WTC11 (cell line): ENCODE measurements at regions not wholly inside any gene's neighbourhood (a gene's known extent, or its start where the extent isn't known, plus 50 kb on each side); places are given as distances from the start of the nearest gene placed in this dataset.

ENCODE experiments used
- SMAD4 ChIP-seq: sonication (generic); formaldehyde crosslinking; IDR thresholded peaks from 2 replicates; pipeline ENCODE4 v1.8.0; 2022; ENCODE audit warnings: mild to moderate bottlenecking, missing genetic modification reagents
- TF ChIP-seq, protein P1 (sequence below): fragments of 200-600 bp; IDR thresholded peaks from 2 replicates; pipeline ENCODE4 v1.8.0; 2022; ENCODE audit warnings: antibody characterized with exemption
- TF ChIP-seq, protein P2 (sequence below): sonication (generic); formaldehyde crosslinking; IDR thresholded peaks from 2 replicates; pipeline ENCODE4 v1.8.0; 2022; ENCODE audit warnings: missing genetic modification reagents

DNA sequence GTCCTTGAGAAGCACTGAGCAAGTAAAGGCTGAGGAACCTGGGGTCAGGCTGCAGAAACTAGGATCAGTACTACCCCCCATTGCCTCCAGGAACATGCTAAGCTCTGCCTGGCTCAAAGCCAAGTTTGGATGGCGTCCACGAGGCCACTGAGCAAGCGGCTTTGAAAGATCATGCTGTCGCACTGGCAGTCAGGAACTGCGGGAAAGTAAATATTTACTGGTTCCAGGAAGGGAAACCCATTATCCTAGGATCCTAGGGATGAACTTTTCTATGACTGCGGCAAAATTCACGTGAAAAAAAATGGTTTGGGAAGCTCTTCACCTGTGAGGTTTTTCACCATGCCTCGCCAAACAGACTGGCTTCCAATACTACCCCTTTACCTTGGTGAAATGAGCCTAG, 75.3 kb upstream of the PJA2 start:
- TF ChIP-seq, protein P1, sequence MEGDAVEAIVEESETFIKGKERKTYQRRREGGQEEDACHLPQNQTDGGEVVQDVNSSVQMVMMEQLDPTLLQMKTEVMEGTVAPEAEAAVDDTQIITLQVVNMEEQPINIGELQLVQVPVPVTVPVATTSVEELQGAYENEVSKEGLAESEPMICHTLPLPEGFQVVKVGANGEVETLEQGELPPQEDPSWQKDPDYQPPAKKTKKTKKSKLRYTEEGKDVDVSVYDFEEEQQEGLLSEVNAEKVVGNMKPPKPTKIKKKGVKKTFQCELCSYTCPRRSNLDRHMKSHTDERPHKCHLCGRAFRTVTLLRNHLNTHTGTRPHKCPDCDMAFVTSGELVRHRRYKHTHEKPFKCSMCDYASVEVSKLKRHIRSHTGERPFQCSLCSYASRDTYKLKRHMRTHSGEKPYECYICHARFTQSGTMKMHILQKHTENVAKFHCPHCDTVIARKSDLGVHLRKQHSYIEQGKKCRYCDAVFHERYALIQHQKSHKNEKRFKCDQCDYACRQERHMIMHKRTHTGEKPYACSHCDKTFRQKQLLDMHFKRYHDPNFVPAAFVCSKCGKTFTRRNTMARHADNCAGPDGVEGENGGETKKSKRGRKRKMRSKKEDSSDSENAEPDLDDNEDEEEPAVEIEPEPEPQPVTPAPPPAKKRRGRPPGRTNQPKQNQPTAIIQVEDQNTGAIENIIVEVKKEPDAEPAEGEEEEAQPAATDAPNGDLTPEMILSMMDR, result no peak
- no peak for TF ChIP-seq SMAD4 (CRISPR knock-in tag)
- TF ChIP-seq, protein P2, sequence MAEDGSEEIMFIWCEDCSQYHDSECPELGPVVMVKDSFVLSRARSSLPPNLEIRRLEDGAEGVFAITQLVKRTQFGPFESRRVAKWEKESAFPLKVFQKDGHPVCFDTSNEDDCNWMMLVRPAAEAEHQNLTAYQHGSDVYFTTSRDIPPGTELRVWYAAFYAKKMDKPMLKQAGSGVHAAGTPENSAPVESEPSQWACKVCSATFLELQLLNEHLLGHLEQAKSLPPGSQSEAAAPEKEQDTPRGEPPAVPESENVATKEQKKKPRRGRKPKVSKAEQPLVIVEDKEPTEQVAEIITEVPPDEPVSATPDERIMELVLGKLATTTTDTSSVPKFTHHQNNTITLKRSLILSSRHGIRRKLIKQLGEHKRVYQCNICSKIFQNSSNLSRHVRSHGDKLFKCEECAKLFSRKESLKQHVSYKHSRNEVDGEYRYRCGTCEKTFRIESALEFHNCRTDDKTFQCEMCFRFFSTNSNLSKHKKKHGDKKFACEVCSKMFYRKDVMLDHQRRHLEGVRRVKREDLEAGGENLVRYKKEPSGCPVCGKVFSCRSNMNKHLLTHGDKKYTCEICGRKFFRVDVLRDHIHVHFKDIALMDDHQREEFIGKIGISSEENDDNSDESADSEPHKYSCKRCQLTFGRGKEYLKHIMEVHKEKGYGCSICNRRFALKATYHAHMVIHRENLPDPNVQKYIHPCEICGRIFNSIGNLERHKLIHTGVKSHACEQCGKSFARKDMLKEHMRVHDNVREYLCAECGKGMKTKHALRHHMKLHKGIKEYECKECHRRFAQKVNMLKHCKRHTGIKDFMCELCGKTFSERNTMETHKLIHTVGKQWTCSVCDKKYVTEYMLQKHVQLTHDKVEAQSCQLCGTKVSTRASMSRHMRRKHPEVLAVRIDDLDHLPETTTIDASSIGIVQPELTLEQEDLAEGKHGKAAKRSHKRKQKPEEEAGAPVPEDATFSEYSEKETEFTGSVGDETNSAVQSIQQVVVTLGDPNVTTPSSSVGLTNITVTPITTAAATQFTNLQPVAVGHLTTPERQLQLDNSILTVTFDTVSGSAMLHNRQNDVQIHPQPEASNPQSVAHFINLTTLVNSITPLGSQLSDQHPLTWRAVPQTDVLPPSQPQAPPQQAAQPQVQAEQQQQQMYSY (CRISPR knock-in tag), result no peak
